ENCODE measurements at regions not wholly inside any gene's neighbourhood (a gene's known extent, or its start where the extent isn't known, plus 50 kb on each side); places are given as distances from the start of the nearest gene placed in this dataset.

DNA sequence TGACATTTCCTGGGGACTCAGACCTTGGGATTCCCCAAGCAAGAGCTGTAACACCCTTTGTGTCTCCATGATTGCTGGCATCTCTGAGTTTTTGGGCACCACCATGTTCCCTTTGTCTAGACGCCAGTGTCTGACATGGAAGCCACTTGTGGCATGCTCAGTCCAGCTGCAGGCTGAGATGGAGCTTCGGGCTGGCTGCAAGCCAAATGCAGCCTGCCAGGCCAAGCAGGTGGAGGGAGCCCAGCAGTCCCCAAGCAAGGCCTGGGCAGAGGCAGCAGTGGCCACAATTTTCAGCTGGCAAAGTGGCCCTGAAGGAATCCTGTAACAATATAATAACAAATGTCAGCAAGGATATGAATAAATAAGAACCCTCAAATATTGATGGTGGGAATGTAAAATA is 86.2 kb upstream of the ABCB5 start:
- TF ChIP-seq, protein P1, sequence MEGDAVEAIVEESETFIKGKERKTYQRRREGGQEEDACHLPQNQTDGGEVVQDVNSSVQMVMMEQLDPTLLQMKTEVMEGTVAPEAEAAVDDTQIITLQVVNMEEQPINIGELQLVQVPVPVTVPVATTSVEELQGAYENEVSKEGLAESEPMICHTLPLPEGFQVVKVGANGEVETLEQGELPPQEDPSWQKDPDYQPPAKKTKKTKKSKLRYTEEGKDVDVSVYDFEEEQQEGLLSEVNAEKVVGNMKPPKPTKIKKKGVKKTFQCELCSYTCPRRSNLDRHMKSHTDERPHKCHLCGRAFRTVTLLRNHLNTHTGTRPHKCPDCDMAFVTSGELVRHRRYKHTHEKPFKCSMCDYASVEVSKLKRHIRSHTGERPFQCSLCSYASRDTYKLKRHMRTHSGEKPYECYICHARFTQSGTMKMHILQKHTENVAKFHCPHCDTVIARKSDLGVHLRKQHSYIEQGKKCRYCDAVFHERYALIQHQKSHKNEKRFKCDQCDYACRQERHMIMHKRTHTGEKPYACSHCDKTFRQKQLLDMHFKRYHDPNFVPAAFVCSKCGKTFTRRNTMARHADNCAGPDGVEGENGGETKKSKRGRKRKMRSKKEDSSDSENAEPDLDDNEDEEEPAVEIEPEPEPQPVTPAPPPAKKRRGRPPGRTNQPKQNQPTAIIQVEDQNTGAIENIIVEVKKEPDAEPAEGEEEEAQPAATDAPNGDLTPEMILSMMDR (conservative IDR thresholded peaks at IDR 0.05; ENCODE audit: low read length) = no peak
- no peak for TF ChIP-seq EZH2phosphoT487 (IDR thresholded peaks at IDR 0.05; ENCODE audit: borderline replicate concordance)

All from Loucy (cell line).